Stimulated activated CD4-positive, alpha-beta T cell treated with anti-CD3 and anti-CD28 coated beads, TNF-alpha, amount 100 ng/mL, for 4 hours (primary cell): ENCODE measurements at regions not wholly inside any gene's neighbourhood (a gene's known extent, or its start where the extent isn't known, plus 50 kb on each side); places are given as distances from the start of the nearest gene placed in this dataset.
"Not testable (repeated sequence)": the region's sequence is repeated elsewhere in the genome, so short reads cannot be mapped to it uniquely, and the experiment has no call there.

Experiments
- DNase-seq, 3 experiments: peaks; one replicate each; pipeline ENCODE4 v3.0.0-alpha.2; 2020; ENCODE audit warnings: low read depth in 3 of 3

DNA sequence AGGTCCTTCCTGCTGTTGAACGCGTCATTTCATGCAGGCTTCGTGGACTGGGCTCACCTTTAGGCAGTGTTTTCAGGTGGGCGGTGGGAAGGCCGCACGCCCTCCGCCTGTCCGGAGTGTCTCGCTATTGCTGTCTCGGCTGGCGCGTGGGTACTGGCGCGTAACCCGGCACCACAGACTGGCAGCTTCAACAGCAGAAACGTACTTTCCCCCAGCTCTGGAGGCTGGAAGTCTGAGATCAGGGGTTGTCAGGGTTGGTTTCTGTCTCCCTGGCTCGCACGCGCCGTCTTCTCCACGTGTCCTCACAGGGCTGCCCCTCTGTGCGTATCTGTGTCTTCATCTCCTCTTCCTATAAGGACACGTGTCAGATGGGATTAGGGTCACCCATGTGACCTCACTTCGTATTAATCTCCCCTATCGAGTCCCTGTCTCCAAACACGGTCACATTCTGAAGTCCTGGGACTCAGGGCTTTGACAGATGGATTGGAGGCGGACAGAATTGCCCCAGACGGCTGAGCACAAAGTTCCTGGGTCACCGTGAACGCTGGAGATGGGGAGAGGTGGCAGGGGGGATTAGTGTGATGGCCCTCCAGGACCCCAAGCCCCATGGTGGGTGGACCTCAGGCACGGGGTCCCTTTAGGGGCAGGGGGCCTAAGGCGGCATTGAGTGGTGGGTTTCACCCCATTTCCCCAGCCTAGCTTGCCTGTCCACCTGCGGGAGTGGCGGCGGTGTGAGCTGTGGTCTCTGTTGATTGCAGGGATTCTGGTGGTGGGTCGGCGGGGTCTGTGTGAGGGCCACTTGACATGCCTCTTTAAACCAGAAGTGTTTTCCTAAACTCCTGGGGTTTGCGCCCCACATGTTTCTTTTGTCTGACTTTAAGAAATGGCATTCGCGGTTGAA, 83.4 kb upstream of the LRPAP1 start:
- DNase-seq: no peak

GRCh38 chr4:3614731-3614980, 82.4 kb upstream of the LRPAP1 start:
- no peak for DNase-seq

DNA sequence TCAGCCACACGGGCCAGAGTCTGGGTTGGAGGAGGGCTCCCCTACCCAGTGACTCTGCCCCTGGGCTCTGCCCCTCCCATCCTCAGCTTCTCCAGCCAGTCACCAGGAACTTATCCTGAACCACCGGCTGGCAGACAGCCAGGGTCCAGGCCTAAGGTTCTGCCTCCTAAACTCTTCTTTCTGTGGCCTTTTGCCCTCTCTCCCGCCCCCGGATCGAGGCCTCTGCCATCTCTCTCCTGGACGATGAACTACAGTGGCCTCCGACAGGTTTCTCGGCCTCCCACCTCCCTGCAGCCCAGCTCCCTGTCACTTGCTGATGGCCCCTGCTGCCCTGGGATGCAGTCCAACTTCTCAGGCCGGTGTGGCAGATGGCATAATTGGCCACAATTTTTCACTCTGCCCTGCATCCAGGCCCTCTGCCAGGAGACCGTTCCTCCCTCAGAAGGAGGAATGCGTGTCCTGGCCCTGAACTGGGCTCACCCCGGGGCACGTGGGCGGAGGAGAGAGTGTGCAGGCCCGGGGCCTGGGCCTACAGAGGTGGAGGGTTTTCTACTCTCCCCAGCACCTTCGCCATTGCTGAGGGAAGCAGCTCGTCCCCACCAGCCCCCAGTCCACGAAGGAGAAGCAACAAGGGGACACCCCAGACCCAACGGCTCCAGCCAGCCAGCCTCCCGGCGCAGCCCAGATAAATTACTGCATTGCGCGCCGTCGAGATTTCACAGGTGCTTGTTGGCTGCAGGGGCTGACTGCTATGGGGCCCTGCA, 81.9 kb upstream of the LRPAP1 start:
- DNase-seq: no peak

GRCh38 chr4:3612934-3613333, 80.7 kb upstream of the LRPAP1 start:
- DNase-seq: no peak

DNA sequence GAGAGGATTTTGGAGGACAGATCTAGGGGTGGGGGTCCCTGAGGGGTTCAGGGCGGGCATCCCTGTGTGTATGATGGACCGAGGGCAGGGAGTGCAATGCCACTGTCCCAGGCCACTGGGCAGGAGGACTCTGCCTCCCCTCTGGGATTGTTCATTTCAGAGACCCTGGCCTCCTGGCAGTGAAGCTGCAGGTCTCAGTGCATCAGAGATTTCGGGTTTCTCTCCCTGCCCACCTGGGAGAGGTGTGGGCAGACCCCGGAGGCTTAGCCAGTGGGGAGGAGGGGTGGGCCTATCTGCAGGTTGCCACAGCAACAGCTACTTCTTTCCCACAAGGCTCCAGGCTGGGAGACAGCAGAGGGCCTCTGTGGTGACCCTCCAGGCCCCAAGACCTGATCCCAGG, 80.1 kb upstream of the LRPAP1 start:
- no peak for DNase-seq

DNA sequence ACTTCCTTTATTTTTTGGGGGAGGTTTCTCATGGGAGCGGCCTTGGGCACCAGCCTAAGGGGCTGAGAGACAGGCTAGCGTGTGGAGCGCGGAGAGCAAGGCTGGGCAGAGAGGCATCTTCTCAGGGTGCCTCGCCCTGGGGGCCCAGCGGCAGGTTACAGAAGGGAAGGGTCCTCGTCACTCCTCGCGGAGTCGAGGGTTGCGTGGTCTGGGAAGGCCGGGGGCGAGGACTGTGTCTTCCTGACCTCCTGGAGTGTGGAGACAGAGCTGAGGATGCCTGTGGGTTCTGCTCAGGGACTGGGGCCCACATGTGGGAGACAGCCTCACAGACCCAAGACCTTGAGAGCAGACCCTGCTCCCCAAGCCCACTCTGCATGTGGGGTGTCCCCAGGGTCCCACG, 79.6 kb upstream of the LRPAP1 start:
- no peak for DNase-seq

DNA sequence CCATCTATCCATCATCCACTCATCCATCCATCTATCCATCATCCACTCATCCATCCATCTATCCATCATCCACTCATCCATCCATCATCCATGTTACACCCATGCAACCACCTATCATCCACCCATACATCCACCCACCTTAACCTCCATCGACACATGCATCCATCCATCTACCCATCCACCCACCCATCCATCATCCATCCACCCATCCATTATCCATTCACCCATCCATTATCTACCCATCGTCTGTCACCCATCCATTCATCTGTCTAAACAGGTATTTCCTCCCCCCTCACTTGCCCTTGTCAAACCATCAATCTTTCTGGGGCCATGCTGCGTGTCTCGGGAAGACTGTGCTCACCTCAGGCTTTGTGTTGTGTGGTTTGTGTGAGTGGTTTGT, 78.6 kb upstream of the LRPAP1 start:
- DNase-seq: not testable (repeated sequence)

GRCh38 chr4:3609905-3610304, 77.7 kb upstream of the LRPAP1 start:
- not testable (repeated sequence) for DNase-seq

GRCh38 chr4:3607690-3608552, 75.7 kb upstream of the LRPAP1 start:
- no peak for DNase-seq

DNA sequence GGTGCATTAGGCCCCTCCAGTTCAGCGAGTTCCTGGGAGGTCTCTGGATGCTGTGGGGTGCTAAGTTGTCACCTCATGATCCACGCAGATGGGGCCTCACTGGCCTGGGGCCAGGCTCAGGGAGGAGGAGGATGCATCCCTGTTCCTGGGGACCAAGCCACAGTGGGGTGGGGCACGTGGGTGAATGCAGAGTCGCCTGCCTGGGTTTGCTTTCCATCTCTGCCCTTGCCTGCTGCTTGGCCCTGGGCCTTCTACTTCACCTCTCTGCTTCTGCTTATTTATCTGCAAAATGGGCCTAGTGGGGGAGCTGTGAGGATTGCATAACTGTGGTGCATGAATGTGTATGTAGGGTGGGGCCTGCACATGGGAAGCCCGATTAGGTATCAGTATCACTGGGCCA, 74.6 kb upstream of the LRPAP1 start:
- DNase-seq: not testable (repeated sequence)

DNA sequence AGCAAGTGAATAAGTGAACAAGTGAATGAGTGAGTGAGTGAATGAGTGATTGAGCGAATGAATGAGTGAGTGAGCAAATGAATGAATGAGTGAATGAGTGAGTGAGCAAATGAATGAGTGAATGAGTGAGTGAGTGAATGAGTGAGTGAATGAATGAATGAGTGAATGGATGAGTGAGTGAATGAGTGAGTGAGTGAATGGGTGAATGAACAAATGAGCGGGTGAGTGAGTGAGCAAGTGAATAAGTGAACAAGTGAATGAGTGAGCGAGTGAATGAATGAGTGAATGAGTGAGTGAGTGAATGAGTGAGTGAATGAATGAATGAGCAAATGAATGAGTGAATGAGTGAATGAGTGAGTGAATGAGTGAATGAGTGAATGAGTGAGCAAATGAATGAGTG, 74.0 kb upstream of the LRPAP1 start:
- not testable (repeated sequence) for DNase-seq

- no peak for DNase-seq
Measured at GRCh38 chr4:3605491-3605890, 73.3 kb upstream of the LRPAP1 start.

DNA sequence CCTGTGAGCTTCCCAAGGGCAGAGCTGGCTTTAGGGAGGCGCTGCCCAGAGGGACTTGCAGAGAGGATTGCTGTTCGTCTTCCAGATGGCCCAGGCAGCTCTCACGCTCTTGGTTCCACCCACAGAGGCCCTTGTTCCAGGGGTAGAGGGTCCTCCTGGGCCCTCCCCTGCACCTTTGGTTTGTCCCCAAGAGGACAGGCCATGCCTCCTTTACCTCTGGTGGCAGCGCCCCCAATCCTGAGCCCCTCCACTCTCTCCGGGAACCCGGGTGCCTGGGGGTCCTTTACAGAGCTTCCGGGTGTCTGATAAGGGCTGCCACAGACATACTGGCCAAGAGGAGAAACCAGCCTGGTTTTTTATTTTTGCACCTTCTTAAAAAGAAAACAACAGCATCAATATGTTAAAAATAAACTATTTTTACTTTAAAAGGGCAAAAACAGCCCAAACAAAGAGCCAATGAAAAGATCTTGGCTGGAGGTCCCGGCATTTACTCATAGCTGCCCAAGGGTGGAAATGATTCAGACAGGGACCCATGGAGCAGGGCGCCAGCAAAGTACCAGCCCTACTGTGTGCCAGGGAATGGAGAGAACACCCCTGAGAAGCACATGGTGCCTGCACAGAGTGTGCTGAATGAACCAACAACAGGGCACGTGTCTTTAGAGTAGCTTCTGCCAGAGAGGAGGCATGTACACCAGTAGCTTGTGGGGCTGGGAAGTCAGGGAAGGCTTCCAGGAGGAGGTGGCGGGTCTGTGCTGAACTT, 70.8 kb upstream of the LRPAP1 start:
- not testable (repeated sequence) for DNase-seq

- no peak for DNase-seq
Measured at GRCh38 chr4:3601992-3602391, 69.8 kb upstream of the LRPAP1 start.

DNA sequence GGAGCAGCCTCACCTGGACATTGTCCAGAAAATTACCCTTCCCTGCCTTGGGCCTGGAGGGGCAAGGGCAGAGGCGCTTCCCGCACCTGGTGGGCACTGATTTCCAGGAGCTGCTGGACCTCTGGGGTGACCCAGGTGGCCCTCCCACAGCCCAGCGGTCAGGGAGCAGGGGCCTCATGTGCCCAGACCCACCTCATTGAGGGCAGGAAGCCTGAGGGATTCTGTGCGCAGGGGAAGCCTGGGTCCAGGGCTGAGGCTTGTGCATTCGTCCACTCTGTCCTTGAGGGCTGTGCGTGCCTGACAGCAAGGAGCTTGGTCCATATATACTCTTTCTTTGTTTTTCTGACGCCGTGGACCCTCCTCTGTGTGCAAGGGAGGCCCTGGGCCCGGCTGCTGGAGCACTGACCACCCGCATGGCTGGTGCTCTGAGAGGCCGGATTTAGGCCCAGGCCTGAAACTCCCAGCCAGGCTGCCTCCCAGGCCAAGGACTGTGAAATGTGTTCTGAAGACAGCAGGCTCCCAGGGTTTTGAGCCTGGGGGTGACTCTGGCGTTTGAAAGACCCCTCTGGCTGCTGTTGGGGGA, 69.0 kb upstream of the LRPAP1 start:
- not testable (repeated sequence) for DNase-seq

DNA sequence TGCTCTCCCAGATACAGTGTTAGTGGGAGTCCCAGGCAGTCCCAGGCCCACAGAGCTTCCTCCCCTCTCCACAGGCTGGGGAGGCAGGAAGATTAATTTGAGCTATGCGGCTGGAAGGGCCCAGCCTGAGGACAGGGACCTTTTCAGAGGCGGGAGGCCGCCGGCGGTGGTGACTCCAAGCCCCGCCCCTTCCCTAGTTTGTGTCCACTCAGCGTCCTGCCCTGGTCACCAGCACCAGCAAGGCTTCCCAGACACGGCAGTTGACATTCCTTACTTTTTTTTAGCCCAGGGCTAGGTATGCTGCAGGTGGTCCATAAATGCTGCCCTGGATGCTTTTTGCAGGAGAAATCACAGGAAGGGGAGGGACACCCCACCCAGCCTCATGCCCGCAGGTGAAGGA, 67.7 kb upstream of the LRPAP1 start:
- no peak for DNase-seq

- DNase-seq: no peak
Measured at GRCh38 chr4:3598695-3599227, 66.5 kb upstream of the LRPAP1 start.

DNA sequence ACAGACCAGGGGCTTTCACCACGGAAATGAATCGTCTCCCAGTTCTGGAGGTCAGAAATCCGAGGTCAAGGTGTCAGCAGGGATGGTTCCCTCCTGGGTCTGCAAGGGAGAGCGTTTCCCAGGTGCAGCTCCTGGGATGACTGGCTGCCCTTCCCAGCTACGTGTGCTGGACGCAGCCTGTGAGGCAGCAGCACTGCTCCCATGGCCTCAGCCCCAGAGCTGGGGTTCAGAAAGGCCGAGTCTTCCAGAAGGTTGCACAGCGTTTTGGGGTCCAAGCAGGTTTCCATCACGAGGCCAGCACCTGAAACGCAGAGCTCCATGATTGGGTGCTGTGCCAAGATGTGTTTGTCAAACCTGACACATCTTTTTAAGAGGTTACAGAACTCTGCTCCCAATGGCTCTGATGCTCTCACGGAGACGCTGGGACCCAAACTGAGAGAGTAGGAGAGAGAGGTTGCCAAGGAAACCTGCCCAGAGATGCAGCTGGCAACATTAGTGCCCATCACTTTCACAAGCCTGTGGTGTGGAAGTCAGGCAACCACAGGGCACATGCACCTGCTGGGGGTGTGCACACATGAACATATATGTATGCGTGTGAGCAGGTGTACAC, 65.8 kb upstream of the LRPAP1 start:
- DNase-seq: not testable (repeated sequence)

DNA sequence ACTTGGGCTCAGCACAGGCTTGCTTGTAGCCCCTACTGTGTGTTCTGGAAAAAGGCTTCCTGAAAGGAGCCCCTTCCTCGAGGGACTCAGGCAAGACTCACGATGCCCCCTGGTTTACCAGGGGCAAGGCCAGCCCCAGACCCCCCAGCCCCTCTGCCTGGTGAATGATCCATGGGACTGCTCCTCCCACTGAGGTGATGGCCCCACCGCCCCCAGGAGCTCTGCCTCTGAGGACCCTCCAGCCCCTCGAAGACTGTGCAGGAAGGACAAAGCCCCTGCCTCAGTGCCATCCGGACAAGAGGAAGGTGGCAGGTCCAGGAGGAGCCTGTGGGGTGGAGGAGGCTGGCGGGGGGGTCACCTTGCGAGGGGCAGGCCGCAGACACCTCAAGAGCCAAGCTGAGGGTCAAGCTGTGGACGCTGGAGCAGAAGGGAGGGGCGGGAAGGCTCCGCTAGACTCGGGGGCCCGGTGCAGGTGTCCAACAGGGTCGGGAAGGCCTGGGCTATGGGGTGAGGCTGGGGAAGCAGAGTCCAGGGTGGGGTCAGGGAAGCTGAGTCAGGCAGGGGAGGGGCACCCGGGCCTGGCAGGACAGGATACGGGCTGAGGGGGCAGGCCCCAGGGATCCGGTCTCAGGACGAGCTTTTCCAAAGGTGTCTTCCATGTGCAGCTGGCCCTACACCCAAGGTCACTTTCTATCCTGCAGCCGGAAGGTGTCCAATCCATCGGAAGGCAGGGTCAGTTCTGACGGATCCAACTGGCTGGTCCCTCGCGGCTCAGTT, 64.9 kb upstream of the LRPAP1 start:
- DNase-seq: not testable (repeated sequence)
